ENCODE measurements at regions not wholly inside any gene's neighbourhood (a gene's known extent, or its start where the extent isn't known, plus 50 kb on each side); places are given as distances from the start of the nearest gene placed in this dataset.
"Not testable (repeated sequence)": the region's sequence is repeated elsewhere in the genome, so short reads cannot be mapped to it uniquely, and the experiment has no call there.

DNA sequence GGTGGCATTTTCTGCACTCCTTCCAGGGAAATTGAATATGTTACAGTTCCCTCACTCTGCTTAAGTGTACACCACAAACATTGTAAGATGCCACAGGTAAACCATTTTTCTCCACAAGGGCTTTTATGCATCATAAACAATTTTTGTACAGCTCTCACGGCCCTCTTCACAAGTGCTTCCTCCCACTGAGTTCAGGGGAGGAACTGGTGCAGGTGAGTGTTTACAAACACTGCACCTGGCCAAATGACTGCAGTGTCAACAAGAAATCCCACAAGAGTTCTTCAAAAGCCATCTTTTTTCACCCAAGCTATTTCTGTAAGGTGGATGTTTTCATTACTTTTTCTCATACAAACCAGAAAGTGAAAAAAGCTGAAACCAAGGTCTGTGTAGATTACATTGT, 973.2 kb downstream of the AACS start:
- DNase-seq, result no peak

DNA sequence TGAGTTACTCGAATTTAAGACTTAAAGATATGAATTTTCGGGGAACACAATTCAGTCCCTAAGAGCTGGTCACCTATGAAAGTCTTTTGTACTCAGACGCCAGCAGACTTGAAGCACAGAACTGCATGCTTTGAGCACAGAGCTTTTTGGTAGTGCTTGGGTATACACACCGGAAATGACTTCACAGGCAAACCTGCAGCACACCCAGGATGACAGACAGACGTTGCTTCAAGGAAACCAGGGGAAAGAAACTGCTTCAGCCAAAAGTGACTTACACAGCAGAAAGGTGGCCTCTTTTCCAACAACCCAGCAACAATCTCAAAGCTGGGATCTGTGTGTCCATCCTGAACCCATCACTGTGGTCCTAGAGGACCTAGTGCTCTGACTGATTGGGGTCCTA, 975.1 kb downstream of the AACS start:
- no peak for DNase-seq

DNA sequence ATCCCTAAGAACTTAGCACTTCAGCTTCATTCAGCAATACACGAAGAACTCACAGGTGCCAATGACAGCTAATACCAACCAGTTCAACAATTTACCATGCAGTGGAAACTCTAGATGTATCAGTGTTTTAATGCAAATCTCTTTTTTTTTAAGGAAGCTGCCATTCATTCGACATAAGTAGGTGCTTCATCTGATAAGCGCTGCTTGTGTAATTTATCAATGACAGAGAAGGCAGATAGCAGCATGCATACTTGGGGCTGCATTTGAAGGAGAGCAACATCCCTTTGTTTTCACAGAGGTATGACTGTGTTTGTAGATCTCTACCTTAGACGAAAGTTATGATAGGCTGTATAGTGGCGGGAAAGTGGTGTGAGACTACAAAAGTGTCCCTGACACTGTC, 977.1 kb downstream of the AACS start:
- DNase-seq, result no peak

DNA sequence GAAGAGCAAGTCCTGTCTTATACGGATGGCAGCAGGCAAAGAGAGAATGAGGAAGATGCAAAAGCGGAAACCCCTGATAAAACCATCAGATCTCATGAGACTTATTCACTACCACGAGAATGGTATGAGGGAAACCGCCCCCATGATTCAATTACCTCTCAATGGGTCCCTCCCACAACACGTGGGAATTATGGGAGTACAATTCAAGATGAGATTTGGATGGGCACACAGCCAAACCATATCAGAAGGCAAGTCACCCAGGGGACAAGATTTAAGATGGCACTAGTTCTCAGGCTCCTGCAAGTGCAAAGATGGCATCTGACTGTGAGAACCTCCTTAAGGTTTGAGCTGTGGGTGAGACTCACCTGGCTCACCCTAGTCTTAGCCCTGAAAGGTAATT, 984.3 kb downstream of the AACS start:
- DNase-seq, result not testable (repeated sequence)

DNA sequence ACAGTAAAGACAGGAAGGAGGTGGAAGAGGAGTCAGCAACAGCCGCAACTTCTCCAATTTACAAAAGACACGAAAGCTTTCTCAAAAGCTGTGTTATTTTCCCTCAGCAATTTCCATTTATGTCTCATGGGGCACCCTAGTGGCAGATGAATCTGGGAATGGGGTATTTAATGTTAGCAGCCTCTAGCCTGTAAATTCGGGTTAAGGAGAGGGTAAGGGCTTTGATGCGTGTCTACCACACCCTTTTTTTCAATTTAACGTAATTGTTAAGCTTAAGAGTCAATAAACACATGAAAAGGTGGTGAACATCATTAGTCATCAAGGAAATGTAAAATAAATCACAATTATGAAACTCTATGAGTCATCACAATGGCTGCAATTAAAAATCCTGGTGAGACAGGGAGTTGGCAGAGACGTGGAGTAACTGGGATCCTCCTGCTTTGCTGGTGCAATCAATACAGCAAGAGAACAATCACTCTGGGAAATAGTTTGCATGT, 986.4 kb downstream of the AACS start:
- DNase-seq, result no peak

DNA sequence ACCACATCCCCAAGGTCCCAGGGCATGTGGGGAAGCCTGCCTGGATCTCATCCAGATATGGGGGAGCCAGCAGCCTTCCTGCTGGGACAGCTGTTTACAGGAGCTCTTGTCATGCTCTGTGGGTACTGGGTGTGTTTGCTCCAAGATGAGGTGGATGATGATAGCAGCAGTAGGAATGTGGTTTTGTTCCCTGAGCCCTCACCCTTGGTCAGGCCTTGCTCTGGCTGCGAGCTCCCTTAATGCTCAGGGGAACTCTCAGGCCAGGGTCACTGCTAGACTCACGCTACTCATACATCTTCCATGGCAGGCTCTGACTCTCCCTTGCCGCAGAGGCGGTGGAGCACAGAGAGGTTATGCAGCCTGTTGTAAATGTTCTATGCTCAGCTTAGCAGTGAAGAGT, 990.3 kb downstream of the AACS start:
- DNase-seq, result no peak

DNA sequence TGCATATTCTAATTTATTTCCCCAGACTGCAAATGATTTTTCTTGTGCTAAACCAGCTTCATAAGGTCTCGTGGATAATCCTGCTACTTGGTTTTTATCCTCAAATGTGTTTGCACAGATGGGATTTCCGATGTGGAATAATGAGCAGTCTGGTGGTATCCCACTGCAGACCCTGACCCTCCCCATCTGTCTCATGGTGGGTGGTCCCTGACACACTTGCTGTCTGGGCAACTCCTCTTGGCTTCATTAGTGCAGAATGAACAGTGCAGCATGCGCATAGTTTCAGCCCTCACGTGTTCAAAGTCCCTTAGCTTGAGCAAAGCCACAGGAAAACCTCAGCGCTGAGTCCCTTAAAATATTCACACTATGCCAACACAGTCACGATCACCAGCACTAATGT, 996.5 kb downstream of the AACS start:
- no peak for DNase-seq

DNA sequence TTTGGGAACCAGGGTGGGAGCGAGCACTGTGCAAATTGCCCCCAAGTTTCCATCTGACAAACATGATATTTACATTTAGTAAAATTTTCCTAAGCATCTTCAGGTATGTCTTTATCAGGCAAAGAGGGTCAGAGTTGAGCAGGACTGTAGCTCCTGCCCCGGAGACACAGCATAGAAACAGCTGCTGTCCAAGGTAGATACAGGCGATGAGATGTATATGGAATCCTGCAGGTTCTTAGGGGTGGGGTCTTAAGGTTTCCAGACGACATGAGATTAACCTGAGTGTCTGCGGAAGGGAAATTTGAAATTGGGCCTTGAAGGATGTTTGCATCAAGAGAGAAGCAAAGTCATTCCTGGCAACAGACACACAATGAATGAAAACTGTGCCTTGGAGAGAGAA, 998.8 kb downstream of the AACS start:
- DNase-seq, result no peak

DNA sequence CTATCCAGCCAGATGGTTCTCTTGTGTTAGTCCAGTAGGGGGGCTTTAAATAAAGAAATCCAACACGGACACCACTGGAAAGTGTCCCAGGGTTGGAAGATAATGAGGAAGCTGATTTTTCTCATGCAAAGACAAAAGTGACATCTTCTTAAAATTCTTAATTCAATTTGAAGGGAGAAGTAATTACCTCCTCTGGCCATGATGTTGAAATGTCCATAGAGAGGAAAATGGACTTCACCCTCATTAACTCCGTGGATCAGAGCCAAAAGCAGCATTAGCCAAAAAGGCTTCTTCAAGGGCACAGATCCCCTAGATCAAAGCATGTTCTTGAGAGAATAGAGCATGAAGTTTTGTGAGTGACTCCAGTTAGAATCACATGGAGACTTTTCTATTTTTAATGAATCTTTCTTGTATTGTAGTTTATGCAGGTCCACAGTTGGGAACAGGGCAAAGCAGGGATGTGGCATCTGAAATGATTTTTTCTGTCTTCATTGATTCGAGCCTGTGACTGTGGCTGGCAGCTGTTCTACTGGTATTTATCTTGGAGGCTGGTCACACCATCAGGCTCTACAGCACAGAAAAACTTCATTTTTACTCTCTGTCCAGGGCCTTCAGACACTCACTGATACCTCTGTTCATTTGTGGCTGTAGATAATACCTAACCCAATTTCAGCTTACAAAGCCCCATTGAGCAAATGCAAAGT, 1002.5 kb downstream of the AACS start:
- DNase-seq, result no peak

DNA sequence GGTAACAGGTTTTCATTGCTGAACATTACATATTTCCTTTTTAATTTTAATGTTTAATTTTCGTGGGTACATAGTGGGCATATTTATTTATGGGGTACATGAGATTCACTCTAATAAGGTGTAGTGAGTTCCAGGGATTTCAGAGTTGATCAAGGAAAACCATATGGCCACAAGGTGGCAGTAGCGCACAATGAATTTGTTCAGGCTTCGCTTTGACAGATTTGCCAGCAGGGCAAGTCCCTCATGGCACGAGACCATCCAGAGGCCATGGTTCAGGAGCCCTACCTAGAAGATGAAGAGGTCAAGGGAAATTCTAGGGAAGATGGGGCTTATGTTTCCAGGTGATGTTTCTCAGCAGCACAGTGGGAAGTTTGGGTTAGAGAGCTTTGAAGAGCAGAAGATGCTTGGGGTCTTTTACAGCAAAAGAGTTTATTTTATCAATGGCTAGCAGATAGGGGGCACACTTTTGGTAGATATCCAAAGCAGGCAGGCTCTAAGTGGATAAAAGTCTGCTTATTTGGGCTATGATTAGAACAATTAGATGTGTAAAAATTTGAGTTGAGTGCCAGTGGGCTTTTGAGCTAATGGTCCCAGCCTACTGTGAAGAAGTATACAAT, 1004.4 kb downstream of the AACS start:
- peak; percentile 81 for DNase-seq

DNA sequence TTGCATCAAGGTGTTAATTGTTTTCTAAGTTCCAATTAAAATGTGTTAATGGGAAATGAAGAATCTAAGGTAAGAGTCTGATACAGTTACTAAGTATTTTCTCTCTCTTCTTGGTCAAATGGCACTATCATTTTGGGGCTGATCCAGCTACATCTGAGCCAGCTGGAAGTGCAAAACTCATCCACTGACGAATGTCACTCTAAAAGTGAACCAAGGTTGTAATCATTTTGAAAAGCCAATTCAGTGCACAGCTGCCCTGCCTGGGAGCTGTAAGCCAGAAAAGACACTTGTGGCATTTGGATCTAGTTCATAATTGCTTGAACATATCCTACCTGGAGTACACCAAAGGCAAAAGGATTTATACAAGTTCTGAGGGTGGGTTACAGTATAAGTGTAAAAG, 1011.3 kb downstream of the AACS start:
- no peak for DNase-seq

DNA sequence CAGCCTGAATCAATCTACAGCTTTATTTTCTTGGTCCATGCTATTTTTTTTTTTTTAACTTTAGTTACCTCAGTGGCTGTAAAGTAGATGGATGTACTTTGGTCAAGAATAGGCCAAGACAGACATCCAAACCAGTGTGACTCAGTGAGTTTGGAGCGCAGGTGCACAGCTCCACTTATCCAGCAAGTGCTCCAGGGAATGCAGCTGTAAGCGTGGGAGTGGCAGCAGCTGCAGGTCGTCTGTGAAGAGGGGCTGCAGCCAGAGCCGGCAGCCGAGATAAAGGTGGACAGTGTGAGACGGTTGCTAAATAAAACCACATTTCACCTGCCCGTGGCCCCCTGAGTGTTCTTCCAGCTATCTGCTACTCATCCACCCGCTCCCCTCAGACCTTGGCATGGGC, 1018.7 kb downstream of the AACS start:
- DNase-seq, result no peak

DNA sequence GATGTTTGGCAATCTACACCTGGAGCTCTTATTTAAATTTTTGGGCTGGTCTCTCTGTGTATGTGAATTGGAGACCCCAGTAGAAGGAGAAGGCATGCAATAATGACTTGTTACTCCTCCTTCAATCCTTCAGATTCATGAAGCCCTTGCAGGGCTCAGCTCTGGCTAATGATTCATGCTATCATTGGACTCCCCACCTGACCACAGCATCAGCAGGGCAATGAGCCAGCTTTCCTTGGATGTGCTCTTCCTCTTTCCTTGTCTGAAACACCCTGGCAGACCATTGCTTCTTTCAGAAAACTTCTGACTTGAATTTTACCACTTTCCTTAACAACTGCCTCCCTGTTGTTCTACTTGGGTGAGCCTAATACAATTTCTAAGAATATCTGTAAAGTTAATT, 1019.2 kb downstream of the AACS start:
- no peak for DNase-seq

DNA sequence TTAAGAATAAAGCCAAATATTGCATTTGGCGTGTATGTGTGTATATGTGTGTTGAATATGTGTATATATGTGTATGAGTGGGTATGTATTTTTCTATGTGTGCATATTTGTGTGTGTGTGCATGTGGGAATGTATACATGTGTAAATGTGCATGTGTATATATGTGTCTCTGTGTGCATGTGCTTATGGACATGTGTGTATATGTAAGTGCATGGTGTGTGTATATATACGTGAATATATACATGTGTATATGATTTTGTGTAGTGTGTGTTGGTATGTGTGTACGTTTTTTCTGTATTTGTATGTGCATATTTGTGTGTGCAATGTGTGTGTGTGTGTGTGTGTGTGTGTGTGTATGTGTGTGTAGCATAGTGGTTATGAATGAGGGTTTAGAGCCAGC, 1021.0 kb downstream of the AACS start:
- no peak for DNase-seq

DNA sequence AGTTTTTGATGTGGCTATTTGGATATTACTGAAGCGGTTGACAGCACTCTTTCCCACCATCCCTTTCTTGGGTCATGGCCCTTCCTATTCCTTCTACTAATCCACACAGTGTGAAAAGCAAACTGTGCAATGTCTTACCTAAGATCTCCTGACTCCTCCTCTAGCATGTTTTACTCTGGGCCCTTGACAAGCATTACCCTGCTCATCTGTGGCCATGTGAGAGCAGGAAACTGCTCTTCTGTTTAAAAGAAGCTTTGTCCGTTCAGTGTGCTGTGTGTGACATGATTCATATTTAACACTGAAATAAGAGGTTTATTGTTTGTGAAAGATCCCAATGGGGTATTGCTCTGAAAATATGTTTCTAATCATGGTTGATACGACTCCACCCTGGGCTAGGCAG, 1022.5 kb downstream of the AACS start:
- no peak for DNase-seq

DNA sequence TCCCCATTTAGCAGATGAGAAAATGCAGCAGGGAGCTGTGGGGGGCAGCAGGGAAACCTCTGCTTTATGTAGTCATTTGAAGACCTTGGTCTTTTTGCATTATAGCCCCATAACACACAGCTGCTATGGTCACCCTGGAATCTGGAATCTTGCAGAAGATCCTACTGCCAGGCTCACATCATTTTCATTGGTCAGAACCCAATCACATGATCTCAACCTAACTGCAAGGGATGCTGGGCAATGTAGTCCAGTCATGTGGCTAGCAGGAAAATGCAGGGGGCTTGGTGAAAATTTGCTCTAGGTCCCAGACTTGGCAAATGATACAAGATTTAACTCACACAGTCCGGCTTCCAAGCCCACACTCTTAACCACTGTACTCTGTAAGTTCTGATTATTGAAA, 1028.7 kb downstream of the AACS start:
- no peak for DNase-seq

DNA sequence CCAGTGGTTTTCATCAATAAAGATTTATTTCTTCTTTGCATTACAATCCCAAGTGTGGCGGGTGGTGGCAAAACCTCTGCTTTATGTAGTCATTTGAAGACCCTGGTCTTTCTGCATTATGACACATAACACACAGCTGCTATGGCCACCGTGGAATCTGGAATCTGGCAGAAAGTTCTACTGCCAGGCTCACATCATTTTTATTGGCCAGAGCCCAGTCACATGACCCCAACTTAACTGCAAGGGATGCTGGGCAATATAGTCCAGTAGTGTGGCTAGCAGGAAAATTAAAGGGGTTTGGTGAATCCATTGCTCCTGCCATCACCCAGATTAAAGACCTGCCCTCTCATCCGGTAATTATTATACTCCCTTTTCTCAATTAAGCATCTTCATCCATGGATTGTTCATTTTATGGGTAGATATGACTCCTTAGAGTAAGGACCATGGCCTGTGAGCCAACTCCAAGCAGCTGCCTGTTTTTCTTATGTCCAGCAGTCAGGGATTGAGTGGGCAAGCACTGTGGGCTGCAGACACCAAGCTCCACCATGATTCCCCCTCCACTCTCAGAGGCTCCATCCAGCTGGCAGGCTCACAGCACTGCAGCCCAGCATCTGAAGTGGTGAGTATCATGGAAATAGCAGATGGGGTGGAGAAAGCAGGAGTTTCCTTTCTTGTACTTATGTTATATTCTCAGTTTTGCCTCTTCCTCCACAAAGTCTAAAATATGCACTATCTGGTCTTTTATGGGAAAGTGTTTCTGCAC, 1030.7 kb downstream of the AACS start:
- DNase-seq, result no peak

DNA sequence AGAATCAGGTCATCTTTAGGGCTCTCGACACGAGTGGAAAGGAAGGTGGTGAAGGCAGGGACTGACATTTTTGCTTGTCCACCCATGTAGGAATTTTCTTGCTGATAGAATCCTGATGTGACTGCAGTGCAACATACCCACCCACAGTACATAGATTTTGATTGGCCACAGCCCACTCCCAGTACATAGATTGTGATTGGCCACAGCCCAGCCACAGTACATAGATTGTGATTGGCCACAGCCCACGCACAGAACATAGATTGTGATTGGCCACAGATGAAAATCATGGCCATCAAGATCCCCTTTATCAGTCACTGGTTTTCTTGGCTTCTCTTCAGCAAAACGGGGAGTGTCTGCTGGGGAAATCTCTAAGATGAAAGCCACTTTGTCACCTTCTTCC, 1041.5 kb downstream of the AACS start:
- no peak for DNase-seq

DNA sequence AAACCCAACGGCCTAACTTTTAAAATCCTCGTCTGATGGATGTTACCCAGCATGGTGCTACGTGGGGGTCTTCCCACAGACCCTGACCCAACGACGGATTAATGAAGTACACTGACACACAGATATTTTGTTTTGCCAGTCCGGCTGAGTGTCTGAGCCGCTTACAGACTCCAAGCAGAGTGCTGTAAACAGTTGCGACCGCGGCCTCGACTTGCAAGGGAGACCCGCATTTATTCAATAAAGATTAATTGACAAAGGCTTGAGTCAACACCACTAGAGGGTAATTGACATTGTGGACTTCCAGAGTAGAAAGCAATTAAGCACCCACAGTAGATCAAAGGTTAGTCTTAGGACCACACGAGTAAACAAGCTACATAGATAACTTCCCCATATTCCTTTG, 1042.4 kb downstream of the AACS start:
- DNase-seq, result no peak

DNA sequence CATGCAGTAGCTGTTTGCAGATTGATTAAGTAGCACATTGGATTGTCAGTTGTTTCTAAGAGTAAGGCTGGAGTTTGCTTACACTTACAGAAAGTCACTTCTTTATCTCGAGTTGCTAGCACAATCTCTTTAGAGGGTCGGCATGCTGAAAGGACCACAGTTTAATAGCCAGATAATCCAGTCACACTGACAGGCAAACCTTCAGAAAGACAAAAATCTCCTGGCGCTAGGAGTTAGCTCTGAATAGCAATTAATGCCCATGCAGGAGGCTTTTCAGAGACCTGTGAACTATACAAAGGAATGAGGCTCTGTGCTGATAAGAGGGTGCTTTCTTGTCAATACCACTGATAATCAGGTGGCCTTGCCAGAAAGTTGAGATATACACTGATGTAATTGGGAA, 1043.0 kb downstream of the AACS start:
- no peak for DNase-seq

DNA sequence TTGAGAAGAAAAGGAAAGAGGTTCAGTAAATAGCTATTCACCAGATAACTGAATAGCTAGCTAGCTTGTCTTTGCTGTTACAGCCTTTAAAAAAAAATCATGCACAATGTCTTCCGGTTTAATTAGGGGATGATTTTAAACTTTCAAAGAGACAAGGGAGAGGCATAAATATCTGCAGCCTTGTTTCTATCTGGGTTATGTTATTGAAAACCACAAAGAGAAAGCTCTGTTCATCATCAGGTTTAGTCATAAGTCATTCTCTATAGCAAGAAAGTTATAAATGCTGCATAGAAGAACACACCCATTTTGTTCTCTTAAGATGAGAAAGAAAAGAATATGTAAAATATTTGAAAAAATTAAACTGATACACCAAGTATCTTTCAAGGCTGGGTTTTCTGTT, 1046.9 kb downstream of the AACS start:
- no peak for DNase-seq

DNA sequence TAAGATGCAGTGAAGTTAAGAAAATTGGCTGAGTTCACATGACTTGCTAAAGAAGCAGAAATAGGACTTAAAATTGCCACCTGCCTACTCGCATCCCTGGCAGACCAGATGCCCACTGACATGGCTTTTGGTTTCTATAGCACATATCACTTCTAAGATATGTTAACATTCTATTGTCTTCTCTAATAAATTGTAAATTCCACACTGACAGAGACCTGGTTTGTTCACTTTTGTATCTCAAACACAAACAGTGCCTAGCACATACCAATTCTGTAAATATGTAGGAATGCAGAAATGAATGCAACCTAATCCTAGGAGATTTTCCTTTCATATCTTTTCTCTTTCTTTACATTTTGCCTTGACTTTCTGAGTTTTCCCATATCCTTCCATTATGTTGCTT, 1047.6 kb downstream of the AACS start:
- DNase-seq, result no peak

DNA sequence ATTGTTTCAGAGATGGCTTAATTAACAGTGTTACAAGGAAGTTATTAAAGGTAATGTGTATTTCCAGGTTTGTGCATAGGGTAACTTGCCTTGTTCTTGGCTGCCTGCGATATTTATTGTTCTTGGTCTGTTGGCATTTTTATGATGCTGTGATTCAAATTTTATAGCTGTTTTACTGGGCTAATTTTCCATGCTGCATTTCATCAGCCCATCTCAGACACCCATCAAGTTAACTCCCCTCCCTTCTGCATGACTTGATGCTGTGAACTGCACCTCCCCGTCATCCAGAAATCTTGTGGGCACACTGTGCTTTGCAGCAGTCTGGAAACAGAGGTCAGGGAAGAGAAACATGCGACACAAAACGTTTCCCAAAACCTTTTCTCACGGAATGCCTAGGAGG, 1049.2 kb downstream of the AACS start:
- DNase-seq, result no peak

DNA sequence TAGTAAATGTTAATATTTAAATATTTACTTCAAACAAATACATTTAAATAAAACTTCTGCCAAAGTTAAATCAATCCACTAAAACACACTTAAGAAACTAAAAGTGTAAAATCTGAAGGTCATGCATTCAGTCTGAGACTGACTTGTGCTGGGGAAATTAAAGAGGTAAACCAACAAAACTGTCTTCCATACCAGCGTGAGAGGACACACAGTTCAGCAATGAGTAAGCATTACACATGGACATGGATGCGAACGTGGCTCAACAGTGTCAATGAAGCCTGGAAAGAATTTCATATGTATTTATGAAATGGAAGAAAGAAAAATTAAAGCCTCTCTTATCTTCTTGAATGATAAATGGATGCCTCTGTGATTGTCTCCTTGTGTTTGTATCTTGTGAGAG, 1052.3 kb downstream of the AACS start:
- no peak for DNase-seq

Data from stimulated activated CD8-positive, alpha-beta memory T cell treated with anti-CD3 and anti-CD28 coated beads, Interleukin-4, amount 100 ng/mL, for 48 hours (primary cell).